Lung (tissue), 12 donors: ENCODE measurements at regions not wholly inside any gene's neighbourhood (a gene's known extent, or its start where the extent isn't known, plus 50 kb on each side); places are given as distances from the start of the nearest gene placed in this dataset. TPM values are rescaled to one million over a fixed set of nuclear protein-coding genes. Genes with fewer than 3 reads are reported as not detected.

ENCODE experiments used
- ATAC-seq: fragments of 200-7000 bp; cut with Tn5 transposase; one replicate; pipeline ENCODE4 v1.9.1; 2020; ENCODE audit warnings: moderate number of reproducible peaks; ENCODE audit not compliant: insufficient read depth, low FRiP score
- DNase-seq, 3 donors: peaks; one replicate each; pipeline ENCODE4 v3.0.0-alpha.2; 2013 to 2017
- H3K27ac ChIP-seq, 2 donors: one replicate each; pipeline ENCODE4 v1.5.1; 2013; ENCODE audit warnings: mild to moderate bottlenecking in 2 of 2, moderate library complexity in 2 of 2, control low read depth in 1 of 2, inconsistent platforms in 1 of 2, low read depth in 1 of 2, low read length in 1 of 2
- H3K27me3 ChIP-seq, 3 donors: one replicate each; pipeline ENCODE4 v1.5.1; 2013; ENCODE audit warnings: low read length in 2 of 3; ENCODE audit not compliant: control insufficient read depth in 3 of 3, insufficient read depth in 3 of 3
- H3K36me3 ChIP-seq, 4 donors: one replicate each; pipeline ENCODE4 v1.5.1; 2013; ENCODE audit warnings: low read length in 4 of 4, mild to moderate bottlenecking in 1 of 4, moderate library complexity in 1 of 4; ENCODE audit not compliant: control insufficient read depth in 4 of 4, insufficient read depth in 4 of 4
- H3K4me1 ChIP-seq, 5 donors: one replicate each; pipeline ENCODE4 v1.5.1; 2013; ENCODE audit warnings: low read length in 5 of 5, mild to moderate bottlenecking in 2 of 5, moderate library complexity in 1 of 5; ENCODE audit not compliant: control insufficient read depth in 5 of 5, insufficient read depth in 5 of 5
- H3K4me3 ChIP-seq: one replicate; pipeline ENCODE4 v1.5.1; 2013; ENCODE audit warnings: mild to moderate bottlenecking, control low read depth, moderate library complexity
- H3K9ac ChIP-seq, 2 donors: one replicate each; pipeline ENCODE4 v1.5.1; 2013; ENCODE audit warnings: low read length in 2 of 2, control low read depth in 1 of 2; ENCODE audit not compliant: insufficient read depth in 1 of 2
- H3K9me3 ChIP-seq, 4 donors: one replicate each; pipeline ENCODE4 v1.5.1; 2013; ENCODE audit warnings: low read length in 3 of 4, mild to moderate bottlenecking in 1 of 4, moderate library complexity in 1 of 4; ENCODE audit not compliant: control insufficient read depth in 4 of 4, insufficient read depth in 3 of 4
- WGBS, 2 donors: extraction: QIAGEN DNeasy Blood & Tissue Kit; methylation state at CpG; one replicate each; pipeline ENCODE4 v1.1.7; 2013; 5-methylcytosine and 5-hydroxymethylcytosine counted together
- small RNA-seq: library from RNA; depleted of rRNA; stranded (forward); fragments of <200 nt; gene quantifications from one replicate; pipeline ENCODE3, GENCODE V24; 2014; ENCODE audit warnings: low replicate concordance
- TF ChIP-seq, protein P1 (sequence below): IDR thresholded peaks from 2 replicates; pipeline ENCODE4 v1.5.1; 2012; ENCODE audit warnings: mild to moderate bottlenecking; ENCODE audit errors: control extremely low read depth, extremely low read depth
- donor health status: control.
- donor health status: control.
- donor health status: Bipolar disorder and iron deficiency.
- donor health status: healthy.
- donor health status: DM: yes; HTN: yes; CAD: no.

DNA sequence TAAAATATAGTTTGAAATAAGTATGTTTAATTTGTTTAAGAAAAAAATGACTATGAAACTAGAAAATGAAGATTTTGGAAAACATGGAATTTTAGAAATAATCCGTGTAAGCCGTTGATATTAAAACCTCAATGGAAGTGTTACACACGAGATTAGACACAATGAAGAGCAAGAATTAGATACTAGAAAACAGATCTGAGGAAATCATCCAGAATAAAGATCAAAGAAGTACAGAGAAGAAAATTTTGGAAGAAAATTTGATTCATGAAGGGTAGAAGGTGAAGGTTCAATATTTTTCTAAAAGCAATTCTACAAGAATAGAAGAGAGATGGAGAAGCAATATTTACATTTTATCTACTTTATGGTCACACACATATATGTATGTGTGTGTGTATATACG lies 52.5 kb upstream of the SATB1 start:
- H3K27ac ChIP-seq, result no peak overlapping the region
- TF ChIP-seq, protein P1, sequence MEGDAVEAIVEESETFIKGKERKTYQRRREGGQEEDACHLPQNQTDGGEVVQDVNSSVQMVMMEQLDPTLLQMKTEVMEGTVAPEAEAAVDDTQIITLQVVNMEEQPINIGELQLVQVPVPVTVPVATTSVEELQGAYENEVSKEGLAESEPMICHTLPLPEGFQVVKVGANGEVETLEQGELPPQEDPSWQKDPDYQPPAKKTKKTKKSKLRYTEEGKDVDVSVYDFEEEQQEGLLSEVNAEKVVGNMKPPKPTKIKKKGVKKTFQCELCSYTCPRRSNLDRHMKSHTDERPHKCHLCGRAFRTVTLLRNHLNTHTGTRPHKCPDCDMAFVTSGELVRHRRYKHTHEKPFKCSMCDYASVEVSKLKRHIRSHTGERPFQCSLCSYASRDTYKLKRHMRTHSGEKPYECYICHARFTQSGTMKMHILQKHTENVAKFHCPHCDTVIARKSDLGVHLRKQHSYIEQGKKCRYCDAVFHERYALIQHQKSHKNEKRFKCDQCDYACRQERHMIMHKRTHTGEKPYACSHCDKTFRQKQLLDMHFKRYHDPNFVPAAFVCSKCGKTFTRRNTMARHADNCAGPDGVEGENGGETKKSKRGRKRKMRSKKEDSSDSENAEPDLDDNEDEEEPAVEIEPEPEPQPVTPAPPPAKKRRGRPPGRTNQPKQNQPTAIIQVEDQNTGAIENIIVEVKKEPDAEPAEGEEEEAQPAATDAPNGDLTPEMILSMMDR, result no peak
- H3K9ac ChIP-seq, result no peak overlapping the region
- no peaks in the 10 kb centered on the region for H3K9me3 ChIP-seq
- DNase-seq (no peak), ATAC-seq (no peak)
- H3K27me3 ChIP-seq, result no peaks in the 10 kb centered on the region
- no peaks in the 10 kb centered on the region for H3K36me3 ChIP-seq
- H3K4me1 ChIP-seq, result no peaks in the 10 kb centered on the region
- H3K4me3 ChIP-seq, result no peak overlapping the region
- WGBS, 2 donors, result 70 to 75% methylated on average over 4 of the region's 4 CpGs

Small RNA genes lying in the stretch of these regions (small RNA-seq; reads per million reads assigned to genes)
- not detected for gene RNU6-138P
